Omental fat pad (tissue), 3 donors: ENCODE measurements at regions not wholly inside any gene's neighbourhood (a gene's known extent, or its start where the extent isn't known, plus 50 kb on each side); places are given as distances from the start of the nearest gene placed in this dataset.

Source experiments
- ATAC-seq: fragments of 150-250 bp; one replicate; pipeline ENCODE4 v1.9.1; 2016; ENCODE audit warnings: mild to moderate bottlenecking, moderate library complexity; ENCODE audit not compliant: low FRiP score
- DNase-seq: peaks from one replicate; pipeline ENCODE4 v3.0.0-alpha.2; 2019; ENCODE audit warnings: low spot score
- TF ChIP-seq, protein P1 (sequence below), 3 donors: fragments of 450-650 bp; IDR thresholded peaks; one replicate each; pipeline ENCODE4 v1.5.1; 2016 to 2017; ENCODE audit warnings: antibody characterized with exemption in 3 of 3, mild to moderate bottlenecking in 3 of 3, moderate library complexity in 2 of 3

DNA sequence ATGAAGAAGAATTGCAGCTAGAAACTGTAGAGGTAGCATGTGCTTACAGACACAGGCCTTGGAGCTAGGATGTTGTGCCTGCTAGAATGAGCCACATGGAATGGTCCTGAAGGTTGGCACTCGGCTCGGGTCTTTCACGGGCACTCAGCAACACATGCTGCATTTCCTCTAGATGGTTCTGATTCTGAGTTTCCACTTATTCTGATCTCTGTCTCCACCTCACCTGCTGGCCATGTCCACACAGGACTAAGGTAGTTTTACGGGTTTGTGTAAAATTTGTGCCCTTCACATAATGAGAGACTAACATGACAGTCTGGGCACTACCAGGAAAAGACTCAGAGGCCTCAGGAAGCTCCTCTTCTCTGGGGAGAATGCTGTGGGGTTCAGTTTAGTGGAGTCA is 444.8 kb upstream of the MKI67 start:
- TF ChIP-seq, protein P1, sequence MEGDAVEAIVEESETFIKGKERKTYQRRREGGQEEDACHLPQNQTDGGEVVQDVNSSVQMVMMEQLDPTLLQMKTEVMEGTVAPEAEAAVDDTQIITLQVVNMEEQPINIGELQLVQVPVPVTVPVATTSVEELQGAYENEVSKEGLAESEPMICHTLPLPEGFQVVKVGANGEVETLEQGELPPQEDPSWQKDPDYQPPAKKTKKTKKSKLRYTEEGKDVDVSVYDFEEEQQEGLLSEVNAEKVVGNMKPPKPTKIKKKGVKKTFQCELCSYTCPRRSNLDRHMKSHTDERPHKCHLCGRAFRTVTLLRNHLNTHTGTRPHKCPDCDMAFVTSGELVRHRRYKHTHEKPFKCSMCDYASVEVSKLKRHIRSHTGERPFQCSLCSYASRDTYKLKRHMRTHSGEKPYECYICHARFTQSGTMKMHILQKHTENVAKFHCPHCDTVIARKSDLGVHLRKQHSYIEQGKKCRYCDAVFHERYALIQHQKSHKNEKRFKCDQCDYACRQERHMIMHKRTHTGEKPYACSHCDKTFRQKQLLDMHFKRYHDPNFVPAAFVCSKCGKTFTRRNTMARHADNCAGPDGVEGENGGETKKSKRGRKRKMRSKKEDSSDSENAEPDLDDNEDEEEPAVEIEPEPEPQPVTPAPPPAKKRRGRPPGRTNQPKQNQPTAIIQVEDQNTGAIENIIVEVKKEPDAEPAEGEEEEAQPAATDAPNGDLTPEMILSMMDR (IDR thresholded peaks at IDR 0.05), result no peak

DNA sequence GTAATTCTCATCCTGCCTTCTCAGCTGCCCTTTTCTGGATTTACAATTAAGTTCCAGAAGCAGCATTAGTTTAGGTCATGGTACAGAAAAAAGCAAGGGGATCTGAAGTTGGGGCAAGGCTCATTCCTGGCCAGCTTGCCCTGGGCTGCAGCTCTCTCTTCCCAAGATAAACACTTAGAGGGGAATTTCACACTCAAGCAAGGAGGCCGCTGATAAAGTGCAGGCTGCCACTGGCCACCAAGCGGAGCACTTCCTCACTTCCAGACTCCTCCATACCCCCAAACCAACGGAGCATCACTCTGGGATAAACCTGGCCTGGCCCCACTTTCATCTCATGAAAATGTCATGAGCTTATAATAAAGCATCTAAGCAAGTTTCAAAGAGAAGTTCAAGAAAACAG is 445.5 kb upstream of the MKI67 start:
- DNase-seq (no peak), ATAC-seq (no peak)
- TF ChIP-seq, protein P1 (IDR thresholded peaks at IDR 0.05), result no peak

More for the DNA sequence above, 444.8 kb upstream of the MKI67 start:
- DNase-seq (no peak), ATAC-seq (no peak)

DNA sequence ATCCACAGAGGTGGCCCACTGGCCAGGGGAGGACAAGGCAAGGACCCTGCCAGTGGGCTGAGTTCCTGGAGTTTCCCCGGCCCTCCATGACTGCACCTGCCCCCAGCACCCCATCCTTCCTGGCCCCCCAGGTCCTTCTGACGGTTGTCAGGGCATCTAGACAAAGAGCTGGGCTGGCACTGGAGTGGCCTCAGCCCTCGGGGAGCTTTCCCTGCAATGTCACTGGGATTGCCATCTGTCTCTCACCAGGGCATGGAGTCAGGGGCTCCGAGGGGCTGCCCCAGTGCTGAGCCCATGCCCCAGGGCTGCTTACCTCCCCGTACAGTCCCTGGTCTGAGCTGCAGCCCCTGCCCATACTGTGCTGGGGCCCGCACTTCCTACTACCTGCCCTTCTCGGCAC is 446.5 kb upstream of the MKI67 start:
- ATAC-seq, result no peak
- DNase-seq, result no peak
- TF ChIP-seq, protein P1 (IDR thresholded peaks at IDR 0.05), result no peak

DNA sequence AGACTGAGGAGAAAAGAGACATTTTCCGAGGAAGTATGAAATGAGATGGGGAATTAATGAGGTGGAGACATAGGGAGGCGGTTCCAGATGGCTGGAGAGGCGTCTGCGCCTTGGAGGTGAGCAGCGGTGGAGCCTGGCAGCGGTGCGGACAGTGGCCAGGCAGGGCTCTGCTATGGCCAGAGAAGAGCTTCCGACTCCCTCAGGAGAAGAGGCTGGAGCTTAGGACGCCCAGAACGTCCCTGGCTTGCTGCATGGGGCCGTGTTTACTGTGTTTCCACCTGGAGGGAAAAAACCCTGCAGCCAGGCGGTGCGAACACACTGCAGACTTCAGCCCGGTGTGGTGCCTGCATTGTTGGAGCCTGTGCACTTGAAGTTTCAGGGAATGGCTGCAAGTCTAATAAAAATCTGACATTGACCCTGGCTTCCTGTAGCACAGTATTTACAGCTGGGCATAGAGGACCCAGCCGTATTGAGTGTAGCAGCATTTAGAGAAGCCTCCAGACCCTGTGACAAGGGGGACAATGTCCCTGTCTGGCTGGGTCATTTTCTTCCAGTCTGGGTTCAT is 447.1 kb upstream of the MKI67 start:
- DNase-seq (no peak), ATAC-seq (no peak)
- TF ChIP-seq, protein P1 (IDR thresholded peaks at IDR 0.05), result no peak

DNA sequence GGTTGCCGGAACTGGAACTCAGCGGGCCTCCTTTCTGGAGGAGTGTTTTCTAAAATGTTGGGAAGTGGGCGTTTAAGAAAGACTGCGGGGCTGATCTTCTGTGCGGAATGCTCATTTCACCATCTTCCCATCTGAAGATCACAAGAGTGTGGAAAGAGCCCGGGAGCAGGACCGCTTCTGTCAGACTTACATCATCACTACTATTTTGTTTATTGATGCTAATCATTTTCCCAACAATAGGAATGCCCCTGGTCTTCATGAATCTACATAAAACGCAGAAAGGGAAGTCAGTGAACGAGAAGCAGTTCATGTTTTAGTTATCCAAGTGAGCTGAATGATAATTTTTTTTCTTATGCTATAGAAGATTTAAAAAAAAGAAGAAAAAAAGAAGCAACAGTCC is 447.8 kb upstream of the MKI67 start:
- TF ChIP-seq, protein P1 (IDR thresholded peaks at IDR 0.05), result no peak
- ATAC-seq (no peak), DNase-seq (no peak)

DNA sequence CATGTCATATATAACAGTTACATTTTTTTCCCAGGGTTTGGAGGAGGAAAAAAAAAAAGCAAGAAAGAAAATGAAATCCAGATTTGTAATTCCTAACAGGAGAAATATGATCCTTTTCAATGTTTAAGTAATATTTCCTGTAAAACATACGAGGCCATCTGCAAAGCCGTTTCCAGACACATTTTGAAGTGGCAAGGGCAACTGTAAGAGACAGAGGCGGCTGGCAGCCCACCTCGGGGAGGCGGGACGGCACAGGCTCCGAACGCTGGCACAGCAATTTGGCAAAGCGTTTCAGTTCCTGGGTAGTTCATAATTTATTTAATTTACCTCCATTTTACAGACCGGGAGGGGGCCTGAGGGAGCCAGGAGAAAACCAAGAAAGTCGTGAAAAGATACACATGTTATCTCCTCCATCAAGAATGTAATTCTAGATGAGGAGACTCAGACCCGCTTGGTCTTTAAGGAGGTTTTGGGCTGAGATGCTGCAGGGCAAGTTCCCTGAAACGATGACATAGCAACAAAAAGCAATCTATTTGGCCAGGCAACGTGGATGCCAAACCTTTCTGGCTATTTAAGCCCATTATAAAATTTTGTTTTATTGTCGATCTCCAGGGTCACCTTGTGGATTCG is 448.5 kb upstream of the MKI67 start:
- TF ChIP-seq, protein P1 (IDR thresholded peaks at IDR 0.05), result no peak
- DNase-seq, result no peak
- ATAC-seq, result no peak

DNA sequence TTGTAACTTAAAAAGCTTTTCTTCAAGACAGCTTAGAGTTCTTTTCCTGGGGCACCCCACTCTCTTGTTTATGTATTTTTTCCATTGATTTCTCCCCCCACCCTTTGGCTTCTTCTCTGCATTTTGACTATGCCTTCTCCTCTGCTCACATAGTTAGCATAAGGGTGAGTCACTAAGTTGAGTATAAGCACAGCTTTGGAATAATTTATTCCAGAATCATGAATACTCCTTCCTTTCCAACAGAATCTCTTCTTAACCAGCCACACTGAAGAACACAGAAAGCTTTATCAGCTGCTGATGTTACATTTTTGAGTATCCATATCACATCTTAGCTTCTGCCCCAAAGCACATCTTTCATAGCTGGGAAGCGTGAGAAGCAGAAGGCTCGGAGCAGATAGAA is 449.5 kb upstream of the MKI67 start:
- no peak for DNase-seq
- TF ChIP-seq, protein P1 (IDR thresholded peaks at IDR 0.05), result no peak
- no peak for ATAC-seq
